ENCODE measurements at regions not wholly inside any gene's neighbourhood (a gene's known extent, or its start where the extent isn't known, plus 50 kb on each side); places are given as distances from the start of the nearest gene placed in this dataset.

DNA sequence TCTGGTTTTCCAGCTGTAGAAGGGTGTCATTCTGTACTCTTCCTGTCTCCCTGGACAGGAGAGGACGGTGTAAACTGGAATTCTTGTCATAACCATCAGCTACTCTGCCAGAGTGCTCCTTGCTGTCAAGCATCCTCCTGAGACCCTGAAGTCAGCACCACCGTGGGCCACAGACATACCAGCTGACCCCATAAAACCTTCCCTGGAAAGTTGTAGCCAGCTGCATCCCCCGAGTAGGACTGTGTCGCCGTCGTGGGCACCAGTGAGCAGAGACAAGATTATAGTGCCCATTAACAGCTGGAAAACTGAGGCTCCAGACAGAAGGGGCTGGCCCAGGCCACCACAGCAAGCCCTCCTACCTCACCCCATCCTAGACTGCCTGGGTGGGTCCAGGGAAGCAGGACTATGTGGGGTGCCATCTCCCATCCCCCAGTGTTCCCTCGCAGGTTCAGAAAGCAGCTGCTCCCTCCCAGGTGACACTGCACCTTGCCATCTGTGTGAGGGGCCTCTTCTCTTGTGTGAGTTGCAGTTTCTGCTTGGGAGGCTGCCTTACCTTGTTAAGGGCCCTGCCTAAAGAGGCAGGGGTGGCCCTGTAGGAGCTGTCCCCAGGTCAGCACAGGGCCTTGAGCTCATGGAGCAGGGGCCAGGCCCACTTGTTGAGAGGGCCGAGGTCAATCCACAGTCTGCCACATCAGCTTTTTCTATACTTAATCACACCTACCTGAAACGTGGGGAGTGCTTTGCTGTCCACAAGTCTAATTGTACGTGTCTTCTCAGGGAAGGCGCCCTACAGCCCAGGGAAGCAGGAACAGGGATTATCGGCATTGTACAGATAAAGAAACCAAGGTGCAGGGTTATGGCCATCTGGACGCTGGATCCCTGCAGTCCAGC, 191.9 kb upstream of the LINGO1 start:
- TF ChIP-seq SIN3A (IDR thresholded peaks at IDR 0.05; ENCODE audit: borderline replicate concordance, insufficient read depth, low read length) (no peak), TAF1 (IDR thresholded peaks at IDR 0.05; ENCODE audit: borderline replicate concordance, insufficient read depth, low read length) (no peak), FOXP2 (optimal IDR thresholded peaks at IDR 0.05; ENCODE audit: borderline replicate concordance, extremely low read depth, extremely low read length, insufficient read depth) (no peak), POLR2AphosphoS5 (IDR thresholded peaks at IDR 0.05; ENCODE audit: low read depth, low read length) (no peak)
- TF ChIP-seq, protein P1, sequence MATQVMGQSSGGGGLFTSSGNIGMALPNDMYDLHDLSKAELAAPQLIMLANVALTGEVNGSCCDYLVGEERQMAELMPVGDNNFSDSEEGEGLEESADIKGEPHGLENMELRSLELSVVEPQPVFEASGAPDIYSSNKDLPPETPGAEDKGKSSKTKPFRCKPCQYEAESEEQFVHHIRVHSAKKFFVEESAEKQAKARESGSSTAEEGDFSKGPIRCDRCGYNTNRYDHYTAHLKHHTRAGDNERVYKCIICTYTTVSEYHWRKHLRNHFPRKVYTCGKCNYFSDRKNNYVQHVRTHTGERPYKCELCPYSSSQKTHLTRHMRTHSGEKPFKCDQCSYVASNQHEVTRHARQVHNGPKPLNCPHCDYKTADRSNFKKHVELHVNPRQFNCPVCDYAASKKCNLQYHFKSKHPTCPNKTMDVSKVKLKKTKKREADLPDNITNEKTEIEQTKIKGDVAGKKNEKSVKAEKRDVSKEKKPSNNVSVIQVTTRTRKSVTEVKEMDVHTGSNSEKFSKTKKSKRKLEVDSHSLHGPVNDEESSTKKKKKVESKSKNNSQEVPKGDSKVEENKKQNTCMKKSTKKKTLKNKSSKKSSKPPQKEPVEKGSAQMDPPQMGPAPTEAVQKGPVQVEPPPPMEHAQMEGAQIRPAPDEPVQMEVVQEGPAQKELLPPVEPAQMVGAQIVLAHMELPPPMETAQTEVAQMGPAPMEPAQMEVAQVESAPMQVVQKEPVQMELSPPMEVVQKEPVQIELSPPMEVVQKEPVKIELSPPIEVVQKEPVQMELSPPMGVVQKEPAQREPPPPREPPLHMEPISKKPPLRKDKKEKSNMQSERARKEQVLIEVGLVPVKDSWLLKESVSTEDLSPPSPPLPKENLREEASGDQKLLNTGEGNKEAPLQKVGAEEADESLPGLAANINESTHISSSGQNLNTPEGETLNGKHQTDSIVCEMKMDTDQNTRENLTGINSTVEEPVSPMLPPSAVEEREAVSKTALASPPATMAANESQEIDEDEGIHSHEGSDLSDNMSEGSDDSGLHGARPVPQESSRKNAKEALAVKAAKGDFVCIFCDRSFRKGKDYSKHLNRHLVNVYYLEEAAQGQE (IDR thresholded peaks at IDR 0.05; ENCODE audit: insufficient read depth in 1 of 2, low read depth in 2 of 2, low read length in 2 of 2), result no peak

DNA sequence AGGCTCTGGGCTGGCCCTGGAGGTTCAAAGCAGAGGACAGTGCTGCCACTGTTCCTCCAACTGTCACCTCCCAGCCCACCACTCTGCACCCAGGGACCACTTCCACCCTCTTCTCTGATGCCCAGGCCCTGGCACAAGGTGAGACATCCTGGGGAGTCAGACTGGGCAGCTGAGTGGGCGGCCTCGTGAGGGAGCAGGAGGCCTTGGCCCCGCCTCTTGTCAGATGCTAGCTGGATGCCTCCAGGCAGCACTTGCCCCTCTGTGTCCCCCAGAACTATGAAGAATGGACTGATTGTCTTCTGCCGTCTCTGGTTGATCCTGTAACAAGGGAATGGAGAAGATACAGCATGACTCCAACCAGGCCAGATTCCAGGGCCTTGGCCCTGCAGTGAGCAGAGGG, 191.0 kb upstream of the LINGO1 start:
- TF ChIP-seq SIN3A (IDR thresholded peaks at IDR 0.05; ENCODE audit: borderline replicate concordance, insufficient read depth, low read length), result no peak
- TF ChIP-seq, protein P1 (IDR thresholded peaks at IDR 0.05; ENCODE audit: insufficient read depth in 1 of 2, low read depth in 2 of 2, low read length in 2 of 2), result no peak
- TF ChIP-seq TAF1 (IDR thresholded peaks at IDR 0.05; ENCODE audit: borderline replicate concordance, insufficient read depth, low read length), result no peak
- TF ChIP-seq POLR2AphosphoS5 (IDR thresholded peaks at IDR 0.05; ENCODE audit: low read depth, low read length), result no peak
- no peak for TF ChIP-seq FOXP2 (optimal IDR thresholded peaks at IDR 0.05; ENCODE audit: borderline replicate concordance, extremely low read depth, extremely low read length, insufficient read depth)

DNA sequence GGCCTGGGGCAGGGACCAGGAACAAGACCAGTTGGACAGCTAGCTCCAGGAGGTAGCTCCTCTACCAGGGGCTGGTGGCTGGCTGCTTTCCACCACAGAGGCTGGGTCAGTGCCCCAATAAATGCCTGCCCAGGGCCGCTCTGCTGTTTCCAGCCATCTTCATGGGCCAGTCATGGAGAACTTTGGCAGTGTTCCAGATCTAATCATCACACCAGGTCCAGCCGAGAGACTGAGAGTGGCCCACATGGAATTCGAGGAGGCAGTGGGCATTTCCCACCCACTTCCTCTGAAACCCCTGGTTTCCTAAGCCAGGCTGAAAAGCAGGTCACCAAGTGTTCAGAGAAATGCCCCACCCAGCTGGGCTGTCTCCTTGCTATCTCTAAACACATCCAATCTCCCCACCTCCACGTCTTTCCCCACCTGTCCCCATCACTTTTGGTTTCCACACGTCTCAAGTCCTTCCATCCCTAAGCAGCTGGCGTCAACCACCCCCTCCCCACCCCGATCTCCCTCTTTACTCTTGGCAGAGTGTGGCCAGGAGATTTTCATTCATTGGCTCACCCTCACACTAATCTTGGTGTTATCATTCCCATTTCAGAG, 190.0 kb upstream of the LINGO1 start:
- TF ChIP-seq SIN3A (IDR thresholded peaks at IDR 0.05; ENCODE audit: borderline replicate concordance, insufficient read depth, low read length) (no peak), POLR2AphosphoS5 (IDR thresholded peaks at IDR 0.05; ENCODE audit: low read depth, low read length) (no peak), FOXP2 (optimal IDR thresholded peaks at IDR 0.05; ENCODE audit: borderline replicate concordance, extremely low read depth, extremely low read length, insufficient read depth) (no peak), TAF1 (IDR thresholded peaks at IDR 0.05; ENCODE audit: borderline replicate concordance, insufficient read depth, low read length) (no peak)
- TF ChIP-seq, protein P1 (IDR thresholded peaks at IDR 0.05; ENCODE audit: insufficient read depth in 1 of 2, low read depth in 2 of 2, low read length in 2 of 2), result no peak

DNA sequence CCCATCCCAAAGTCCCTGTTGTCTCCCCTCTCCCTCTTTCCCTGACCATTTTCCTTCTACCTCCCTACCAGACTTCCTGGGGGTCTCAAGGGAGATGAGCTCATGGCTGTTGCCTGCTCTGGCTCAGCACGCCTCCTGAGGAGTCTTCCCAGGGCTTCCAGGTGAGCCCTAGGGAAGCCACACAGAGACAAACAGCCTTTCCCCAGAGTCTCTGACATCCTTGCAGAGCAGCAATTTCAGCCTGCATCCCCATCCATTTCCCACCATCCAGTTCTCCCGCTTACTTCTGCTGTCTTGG, 189.2 kb upstream of the LINGO1 start:
- TF ChIP-seq SIN3A (IDR thresholded peaks at IDR 0.05; ENCODE audit: borderline replicate concordance, insufficient read depth, low read length), result no peak
- no peak for TF ChIP-seq POLR2AphosphoS5 (IDR thresholded peaks at IDR 0.05; ENCODE audit: low read depth, low read length)
- TF ChIP-seq TAF1 (IDR thresholded peaks at IDR 0.05; ENCODE audit: borderline replicate concordance, insufficient read depth, low read length), result no peak
- TF ChIP-seq, protein P1 (IDR thresholded peaks at IDR 0.05; ENCODE audit: insufficient read depth in 1 of 2, low read depth in 2 of 2, low read length in 2 of 2), result no peak
- no peak for TF ChIP-seq FOXP2 (optimal IDR thresholded peaks at IDR 0.05; ENCODE audit: borderline replicate concordance, extremely low read depth, extremely low read length, insufficient read depth)

All from PFSK-1 (cell line).